ENCODE measurements at regions not wholly inside any gene's neighbourhood (a gene's known extent, or its start where the extent isn't known, plus 50 kb on each side); places are given as distances from the start of the nearest gene placed in this dataset.

DNA sequence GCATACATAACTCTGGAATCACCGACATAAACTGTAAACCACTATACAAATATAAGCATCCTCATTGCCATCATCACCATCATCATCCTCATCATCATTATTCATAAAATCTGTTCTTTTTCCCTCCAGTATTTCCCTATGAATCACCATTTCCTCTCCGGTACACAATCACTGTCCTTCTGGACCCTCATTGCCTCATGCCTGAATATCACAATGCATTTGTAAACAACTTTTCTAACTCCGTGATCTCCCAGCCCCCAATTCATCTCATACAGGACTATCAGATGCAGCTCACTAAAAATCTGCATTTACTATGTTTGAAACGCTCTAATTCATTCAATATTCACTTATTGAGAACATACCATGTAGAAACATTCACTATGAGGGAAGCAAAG is 339.7 kb downstream of the TBC1D32 start:
- TF ChIP-seq EZH2phosphoT487 (IDR thresholded peaks at IDR 0.05; ENCODE audit: borderline replicate concordance, low read depth, low read length): no peak
- TF ChIP-seq, protein P1, sequence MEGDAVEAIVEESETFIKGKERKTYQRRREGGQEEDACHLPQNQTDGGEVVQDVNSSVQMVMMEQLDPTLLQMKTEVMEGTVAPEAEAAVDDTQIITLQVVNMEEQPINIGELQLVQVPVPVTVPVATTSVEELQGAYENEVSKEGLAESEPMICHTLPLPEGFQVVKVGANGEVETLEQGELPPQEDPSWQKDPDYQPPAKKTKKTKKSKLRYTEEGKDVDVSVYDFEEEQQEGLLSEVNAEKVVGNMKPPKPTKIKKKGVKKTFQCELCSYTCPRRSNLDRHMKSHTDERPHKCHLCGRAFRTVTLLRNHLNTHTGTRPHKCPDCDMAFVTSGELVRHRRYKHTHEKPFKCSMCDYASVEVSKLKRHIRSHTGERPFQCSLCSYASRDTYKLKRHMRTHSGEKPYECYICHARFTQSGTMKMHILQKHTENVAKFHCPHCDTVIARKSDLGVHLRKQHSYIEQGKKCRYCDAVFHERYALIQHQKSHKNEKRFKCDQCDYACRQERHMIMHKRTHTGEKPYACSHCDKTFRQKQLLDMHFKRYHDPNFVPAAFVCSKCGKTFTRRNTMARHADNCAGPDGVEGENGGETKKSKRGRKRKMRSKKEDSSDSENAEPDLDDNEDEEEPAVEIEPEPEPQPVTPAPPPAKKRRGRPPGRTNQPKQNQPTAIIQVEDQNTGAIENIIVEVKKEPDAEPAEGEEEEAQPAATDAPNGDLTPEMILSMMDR (conservative IDR thresholded peaks at IDR 0.05; ENCODE audit: low read length): no peak
